ENCODE measurements at regions not wholly inside any gene's neighbourhood (a gene's known extent, or its start where the extent isn't known, plus 50 kb on each side); places are given as distances from the start of the nearest gene placed in this dataset.

DNA sequence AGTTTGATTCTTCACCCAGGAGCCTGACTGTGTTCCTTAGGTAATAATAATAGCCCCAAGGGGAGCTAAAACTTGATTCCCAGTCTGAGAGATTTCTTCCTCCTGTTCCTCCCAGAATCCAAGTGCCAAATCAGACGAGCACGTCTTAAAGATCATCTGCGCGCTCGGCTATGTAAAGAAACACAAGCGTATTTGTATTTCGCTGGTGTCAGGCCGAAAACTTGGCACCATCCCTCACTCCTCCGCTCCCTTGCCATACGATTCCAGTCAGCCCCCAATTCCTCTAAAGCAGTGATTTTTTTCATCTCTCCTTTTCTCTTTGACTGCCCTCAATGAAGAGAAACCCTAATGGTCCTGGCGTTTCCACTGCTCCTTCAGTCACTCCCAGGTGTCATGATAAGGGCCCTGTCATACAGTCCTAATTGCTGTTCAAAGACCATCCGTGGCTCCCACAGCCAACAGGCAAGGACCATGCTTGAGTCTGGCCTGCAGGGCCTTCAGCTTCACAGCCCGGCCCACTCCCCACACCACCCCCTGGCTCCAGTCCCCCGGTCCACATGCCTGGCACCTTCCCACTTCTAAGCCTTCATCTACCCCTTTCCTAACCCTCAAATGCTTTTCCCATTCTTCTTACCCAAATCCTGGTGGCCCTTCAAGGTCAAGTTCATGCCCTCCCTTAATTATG lies 130.8 kb upstream of the ID2 start:
- Mint-ChIP-seq H3K27ac (ENCODE audit: unreplicated experiment) (no peak overlapping the region), H3K4me1 (ENCODE audit: unreplicated experiment) (no peaks in the 10 kb centered on the region), H3K36me3 (ENCODE audit: unreplicated experiment) (no peaks in the 10 kb centered on the region), H3K9me3 (ENCODE audit: unreplicated experiment) (no peaks in the 10 kb centered on the region), H3K4me3 (ENCODE audit: unreplicated experiment) (no peak overlapping the region), H3K27me3 (ENCODE audit: unreplicated experiment) (no peaks in the 10 kb centered on the region)
- no peak for DNase-seq (ENCODE audit: extremely low spot score, unreplicated experiment)
- TF ChIP-seq, protein P1, sequence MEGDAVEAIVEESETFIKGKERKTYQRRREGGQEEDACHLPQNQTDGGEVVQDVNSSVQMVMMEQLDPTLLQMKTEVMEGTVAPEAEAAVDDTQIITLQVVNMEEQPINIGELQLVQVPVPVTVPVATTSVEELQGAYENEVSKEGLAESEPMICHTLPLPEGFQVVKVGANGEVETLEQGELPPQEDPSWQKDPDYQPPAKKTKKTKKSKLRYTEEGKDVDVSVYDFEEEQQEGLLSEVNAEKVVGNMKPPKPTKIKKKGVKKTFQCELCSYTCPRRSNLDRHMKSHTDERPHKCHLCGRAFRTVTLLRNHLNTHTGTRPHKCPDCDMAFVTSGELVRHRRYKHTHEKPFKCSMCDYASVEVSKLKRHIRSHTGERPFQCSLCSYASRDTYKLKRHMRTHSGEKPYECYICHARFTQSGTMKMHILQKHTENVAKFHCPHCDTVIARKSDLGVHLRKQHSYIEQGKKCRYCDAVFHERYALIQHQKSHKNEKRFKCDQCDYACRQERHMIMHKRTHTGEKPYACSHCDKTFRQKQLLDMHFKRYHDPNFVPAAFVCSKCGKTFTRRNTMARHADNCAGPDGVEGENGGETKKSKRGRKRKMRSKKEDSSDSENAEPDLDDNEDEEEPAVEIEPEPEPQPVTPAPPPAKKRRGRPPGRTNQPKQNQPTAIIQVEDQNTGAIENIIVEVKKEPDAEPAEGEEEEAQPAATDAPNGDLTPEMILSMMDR (IDR thresholded peaks at IDR 0.05) = no peak

DNA sequence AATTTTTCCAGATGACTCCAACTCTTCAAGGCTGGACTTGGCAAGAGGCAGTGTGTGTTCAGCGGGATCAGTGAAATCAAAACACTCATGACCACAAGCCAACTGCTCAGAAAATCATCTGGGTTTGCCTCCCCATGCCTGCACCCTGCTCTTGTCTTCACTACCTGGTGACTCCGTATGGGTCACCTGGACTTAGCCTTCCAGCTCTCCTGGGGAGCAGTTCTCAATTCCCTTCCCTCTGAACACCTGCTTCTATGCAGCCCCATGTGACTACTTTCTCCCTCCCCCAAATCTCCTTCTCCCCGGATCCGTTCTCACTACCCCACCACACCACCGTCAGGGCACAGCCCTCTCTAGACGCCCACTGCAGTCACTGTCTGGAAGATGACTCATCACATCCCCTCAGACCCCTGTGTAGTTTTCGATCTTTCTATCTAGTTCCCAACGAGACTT lies 130.2 kb upstream of the ID2 start:
- TF ChIP-seq, protein P1 (IDR thresholded peaks at IDR 0.05) = no peak
- Mint-ChIP-seq H3K4me1 (ENCODE audit: unreplicated experiment) (no peaks in the 10 kb centered on the region), H3K27ac (ENCODE audit: unreplicated experiment) (no peak overlapping the region)

DNA sequence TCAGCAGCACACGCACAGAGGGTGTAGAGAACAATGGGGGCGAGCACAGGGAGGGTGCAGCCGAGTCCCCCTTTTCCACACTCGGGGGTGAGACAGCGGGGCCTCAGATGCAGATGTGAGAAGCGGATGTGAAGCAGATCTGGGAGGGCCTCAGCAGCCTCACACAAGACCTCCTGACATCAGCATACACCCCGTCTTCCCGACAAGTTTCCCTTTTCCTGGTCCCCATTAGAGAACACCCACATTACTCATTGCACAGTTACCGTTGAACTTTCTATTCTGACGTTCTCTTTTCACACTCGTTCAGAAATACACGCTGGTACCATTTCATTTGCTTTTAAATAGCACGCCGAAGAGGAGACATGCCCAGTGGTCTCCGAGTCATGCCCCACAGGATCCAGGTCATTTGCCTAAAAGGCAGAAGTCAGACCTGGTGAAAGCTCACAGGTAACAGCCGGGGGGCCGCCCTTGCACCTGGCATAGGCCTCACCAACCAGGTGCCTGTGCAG lies 129.5 kb upstream of the ID2 start:
- DNase-seq (ENCODE audit: extremely low spot score, unreplicated experiment) = no peak
- H3K27ac Mint-ChIP-seq (ENCODE audit: unreplicated experiment) = no peak overlapping the region

More for the DNA sequence above, 130.2 kb upstream of the ID2 start:
- H3K9me3 Mint-ChIP-seq (ENCODE audit: unreplicated experiment) = no peaks in the 10 kb centered on the region
- H3K4me3 Mint-ChIP-seq (ENCODE audit: unreplicated experiment) = no peak overlapping the region
- H3K36me3 Mint-ChIP-seq (ENCODE audit: unreplicated experiment) = no peaks in the 10 kb centered on the region
- no peak for DNase-seq (ENCODE audit: extremely low spot score, unreplicated experiment)
- no peaks in the 10 kb centered on the region for H3K27me3 Mint-ChIP-seq (ENCODE audit: unreplicated experiment)

DNA sequence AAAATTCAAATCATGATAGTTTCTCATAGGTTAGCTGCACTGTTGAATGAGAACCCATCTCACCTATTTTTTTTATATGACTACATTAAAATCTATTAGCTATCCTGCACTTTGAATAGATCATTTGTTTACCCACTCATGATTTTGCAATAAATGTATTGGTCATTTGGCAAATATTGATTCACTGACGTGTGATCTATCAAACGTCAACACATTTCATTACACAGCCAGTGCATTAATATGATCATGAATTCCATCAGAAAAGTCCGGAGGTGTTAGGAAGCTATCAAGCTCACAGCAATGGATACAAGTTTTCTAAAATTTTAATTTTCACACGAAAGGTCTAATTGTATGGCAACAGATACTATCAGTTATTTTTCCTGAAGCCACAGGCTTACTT lies 128.2 kb upstream of the ID2 start:
- Mint-ChIP-seq H3K27ac (ENCODE audit: unreplicated experiment) (no peak overlapping the region), H3K4me1 (ENCODE audit: unreplicated experiment) (no peaks in the 10 kb centered on the region), H3K36me3 (ENCODE audit: unreplicated experiment) (peaks cover 1% of the 10 kb centered on the region), H3K9me3 (ENCODE audit: unreplicated experiment) (peaks cover 6% of the 10 kb centered on the region), H3K4me3 (ENCODE audit: unreplicated experiment) (no peak overlapping the region), H3K27me3 (ENCODE audit: unreplicated experiment) (peaks cover 4% of the 10 kb centered on the region)
- TF ChIP-seq, protein P1 (IDR thresholded peaks at IDR 0.05) = no peak
- no peak for DNase-seq (ENCODE audit: extremely low spot score, unreplicated experiment)

More for the DNA sequence above, 129.5 kb upstream of the ID2 start:
- H3K9me3 Mint-ChIP-seq (ENCODE audit: unreplicated experiment) = no peaks in the 10 kb centered on the region
- no peak overlapping the region for H3K4me3 Mint-ChIP-seq (ENCODE audit: unreplicated experiment)
- no peaks in the 10 kb centered on the region for H3K27me3 Mint-ChIP-seq (ENCODE audit: unreplicated experiment)
- H3K4me1 Mint-ChIP-seq (ENCODE audit: unreplicated experiment) = no peaks in the 10 kb centered on the region
- no peaks in the 10 kb centered on the region for H3K36me3 Mint-ChIP-seq (ENCODE audit: unreplicated experiment)
- TF ChIP-seq, protein P1 (IDR thresholded peaks at IDR 0.05) = no peak

DNA sequence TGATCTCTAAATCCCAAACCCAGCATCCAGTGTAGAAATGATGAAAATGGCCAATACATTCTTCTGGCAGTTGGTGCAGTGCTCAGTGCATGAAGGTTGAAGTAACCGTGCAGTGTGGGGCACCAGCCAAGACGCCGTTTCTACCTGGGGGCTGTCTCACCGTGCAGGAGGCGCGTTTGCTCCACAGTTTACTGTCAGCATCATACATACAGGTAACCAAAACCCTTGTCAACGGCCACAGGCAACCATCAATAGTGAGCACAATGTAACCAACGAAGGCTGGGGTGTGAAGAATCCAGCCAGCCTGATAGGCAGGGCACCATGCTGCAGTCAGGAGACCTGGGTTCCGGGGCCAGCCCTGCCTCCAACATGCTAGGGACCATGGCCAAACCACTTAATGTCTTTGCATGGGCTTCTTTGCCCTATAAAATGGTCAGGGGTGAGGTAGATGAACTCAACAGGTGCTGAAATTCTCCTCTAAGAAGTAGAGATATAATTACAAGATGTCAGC lies 127.5 kb upstream of the ID2 start:
- no peak for DNase-seq (ENCODE audit: extremely low spot score, unreplicated experiment)
- no peaks in the 10 kb centered on the region for H3K4me1 Mint-ChIP-seq (ENCODE audit: unreplicated experiment)
- TF ChIP-seq, protein P1 (IDR thresholded peaks at IDR 0.05) = no peak
- H3K4me3 Mint-ChIP-seq (ENCODE audit: unreplicated experiment) = no peak overlapping the region
- peaks cover 4% of the 10 kb centered on the region for H3K27me3 Mint-ChIP-seq (ENCODE audit: unreplicated experiment)
- H3K36me3 Mint-ChIP-seq (ENCODE audit: unreplicated experiment) = peaks cover 1% of the 10 kb centered on the region
- H3K9me3 Mint-ChIP-seq (ENCODE audit: unreplicated experiment) = peaks cover 9% of the 10 kb centered on the region
- H3K27ac Mint-ChIP-seq (ENCODE audit: unreplicated experiment) = no peak overlapping the region
